ENCODE measurements at regions not wholly inside any gene's neighbourhood (a gene's known extent, or its start where the extent isn't known, plus 50 kb on each side); places are given as distances from the start of the nearest gene placed in this dataset.

GRCh38 chr21:15430577-15430976 is 299.2 kb upstream of the USP25 start:
- Histone ChIP-seq H3K79me2 (ENCODE audit: control insufficient read depth, insufficient read depth, low read length) (no peaks in the 10 kb centered on the region), H3K36me3 (ENCODE audit: control insufficient read depth in 2 of 2, insufficient read depth in 2 of 2, low read length in 1 of 2) (no peaks in the 10 kb centered on the region), H3K9ac (ENCODE audit: control insufficient read depth, insufficient read depth, low read length) (no peak overlapping the region), H3K4me3 (no peak overlapping the region), H3K4me2 (ENCODE audit: control insufficient read depth, insufficient read depth) (no peak overlapping the region), H3K27ac (ENCODE audit: control insufficient read depth, insufficient read depth) (no peak overlapping the region), H2AFZ (ENCODE audit: control insufficient read depth, low read depth, low read length) (no peak overlapping the region), H3K4me1 (ENCODE audit: control insufficient read depth, insufficient read depth, low read length) (no peaks in the 10 kb centered on the region), H3K9me3 (replicated peaks; ENCODE audit: control insufficient read depth, insufficient read depth, low read length) (no peaks in the 10 kb centered on the region), H3K27me3 (replicated peaks in 1 of 2; ENCODE audit: control insufficient read depth in 2 of 2, insufficient read depth in 2 of 2, low read length in 1 of 2) (no peaks in the 10 kb centered on the region), H4K20me1 (ENCODE audit: control insufficient read depth, insufficient read depth) (no peaks in the 10 kb centered on the region)
- POLR2A ChIA-PET = no interaction called here
- FAIRE-seq = no peak
- no TSS peak for BruUV-seq (replicated peaks)
- 4% methylated on average over 3 of the region's 3 CpGs for WGBS (ENCODE audit: insufficient coverage, insufficient replicate concordance, low lambda C conversion rate, missing lambda C conversion rate)
- SMC1A ChIA-PET (ENCODE audit: uncharacterized antibody, unreplicated experiment) = no interaction called here
- no peak for ATAC-seq
- DNase-seq (ENCODE audit: low read depth, low spot score) = no peak
- RAD21 ChIA-PET (ENCODE audit: unreplicated experiment) = interaction anchor here (1.6 kb wide), 1 partner anchor 52 kb away, joined by 4 read pairs; no protein-coding TSS in a partner anchor
- in situ Hi-C loops (cut with MboI) (no loop called here), intact Hi-C loops (cut with micrococcal nuclease; ENCODE audit: unreplicated experiment) (loop anchor here (10.0 kb wide), 1 partner anchor 366 kb away; the partner anchor contains the start of gene NRIP1)
- CTCF ChIA-PET = interaction anchor here (1.1 kb wide), 1 partner anchor 9 kb away, joined by 3 read pairs; no protein-coding TSS in a partner anchor
- TF ChIP-seq BCLAF1 (IDR thresholded peaks at IDR 0.05) = no peak
- TF ChIP-seq TCF3 (IDR thresholded peaks at IDR 0.05; ENCODE audit: borderline replicate concordance, insufficient read depth, low read depth, low read length) = no peak
- TF ChIP-seq GABPA (IDR thresholded peaks at IDR 0.05; ENCODE audit: low read depth) = no peak
- TF ChIP-seq JUND (IDR thresholded peaks at IDR 0.05; ENCODE audit: low read depth, low read length) = no peak
- no peak for TF ChIP-seq USF1 (IDR thresholded peaks at IDR 0.05; ENCODE audit: borderline replicate concordance, extremely low read length, insufficient read depth, low read depth, low read length)
- TF ChIP-seq PRDM15 (CRISPR knock-in tag; IDR thresholded peaks at IDR 0.05) = no peak
- TF ChIP-seq YY1 (IDR thresholded peaks at IDR 0.05; ENCODE audit: low read depth, low read length) = no peak
- TF ChIP-seq CTCF (IDR thresholded peaks at IDR 0.05 in 2 of 3, conservative IDR thresholded peaks at IDR 0.05 in 1 of 3; ENCODE audit: control insufficient read depth in 2 of 3, extremely low read depth in 1 of 3, insufficient read depth in 1 of 3, low read depth in 3 of 3, low read length in 3 of 3) = no peak
- no peak for TF ChIP-seq TARDBP (IDR thresholded peaks at IDR 0.05; ENCODE audit: borderline replicate concordance)
- TF ChIP-seq MLLT1 (IDR thresholded peaks at IDR 0.05) = no peak
